ENCODE measurements at regions not wholly inside any gene's neighbourhood (a gene's known extent, or its start where the extent isn't known, plus 50 kb on each side); places are given as distances from the start of the nearest gene placed in this dataset.
A peak's percentile ranks its signal among the peaks of the same experiment; 100 is the strongest.

GRCh38 chr3:161737171-161737570 is 240.6 kb downstream of the OTOL1 start:
- H3K4me3 Mint-ChIP-seq = no peak overlapping the region
- Histone ChIP-seq H3K36me3 (replicated peaks in 1 of 2; ENCODE audit: control insufficient read depth in 1 of 2, insufficient read depth in 2 of 2, low read length in 2 of 2) (no peaks in the 10 kb centered on the region), H3K4me1 (ENCODE audit: control insufficient read depth in 1 of 2, insufficient read depth in 2 of 2, low read length in 2 of 2) (peaks cover 0 to 3% of the 10 kb centered on the region in 2 donors), H4K20me1 (ENCODE audit: insufficient read depth, low read length) (no peaks in the 10 kb centered on the region), H2AFZ (ENCODE audit: insufficient read depth, low read depth, low read length, poor library complexity, severe bottlenecking) (peak overlapping the region; percentile 21), H3K9ac (ENCODE audit: insufficient read depth, low read length, poor library complexity, severe bottlenecking) (no peak overlapping the region), H3K4me3 (replicated peaks in 1 of 3; ENCODE audit: low read depth in 2 of 3, low read length in 3 of 3) (no peak overlapping the region), H3K27me3 (ENCODE audit: control insufficient read depth in 2 of 2, insufficient read depth in 2 of 2, low read length in 2 of 2) (no peaks in the 10 kb centered on the region), H3K9me3 (replicated peaks in 1 of 2; ENCODE audit: control insufficient read depth in 1 of 2, insufficient read depth in 1 of 2, low read length in 2 of 2) (no peaks in the 10 kb centered on the region), H3K27ac (ENCODE audit: low read depth in 1 of 2, low read length in 2 of 2) (no peak overlapping the region), H3K4me2 (replicated peaks; ENCODE audit: extremely low read depth, low read length, poor library complexity, severe bottlenecking) (no peak overlapping the region), H3K79me2 (ENCODE audit: insufficient read depth, low read length) (no peaks in the 10 kb centered on the region)
- peaks cover 0 to 2% (median 0%) of the 10 kb centered on the region in 7 donors for H3K9me3 Mint-ChIP-seq
- peaks cover 25% of the 10 kb centered on the region for H3K4me1 Mint-ChIP-seq
- no peak for DNase-seq
- no peaks in the 10 kb centered on the region for H3K36me3 Mint-ChIP-seq
- intact Hi-C loops (cut with micrococcal nuclease) = no loop called here
- H3K27ac Mint-ChIP-seq = no peak overlapping the region
- TF ChIP-seq, protein P1, sequence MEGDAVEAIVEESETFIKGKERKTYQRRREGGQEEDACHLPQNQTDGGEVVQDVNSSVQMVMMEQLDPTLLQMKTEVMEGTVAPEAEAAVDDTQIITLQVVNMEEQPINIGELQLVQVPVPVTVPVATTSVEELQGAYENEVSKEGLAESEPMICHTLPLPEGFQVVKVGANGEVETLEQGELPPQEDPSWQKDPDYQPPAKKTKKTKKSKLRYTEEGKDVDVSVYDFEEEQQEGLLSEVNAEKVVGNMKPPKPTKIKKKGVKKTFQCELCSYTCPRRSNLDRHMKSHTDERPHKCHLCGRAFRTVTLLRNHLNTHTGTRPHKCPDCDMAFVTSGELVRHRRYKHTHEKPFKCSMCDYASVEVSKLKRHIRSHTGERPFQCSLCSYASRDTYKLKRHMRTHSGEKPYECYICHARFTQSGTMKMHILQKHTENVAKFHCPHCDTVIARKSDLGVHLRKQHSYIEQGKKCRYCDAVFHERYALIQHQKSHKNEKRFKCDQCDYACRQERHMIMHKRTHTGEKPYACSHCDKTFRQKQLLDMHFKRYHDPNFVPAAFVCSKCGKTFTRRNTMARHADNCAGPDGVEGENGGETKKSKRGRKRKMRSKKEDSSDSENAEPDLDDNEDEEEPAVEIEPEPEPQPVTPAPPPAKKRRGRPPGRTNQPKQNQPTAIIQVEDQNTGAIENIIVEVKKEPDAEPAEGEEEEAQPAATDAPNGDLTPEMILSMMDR (IDR thresholded peaks at IDR 0.05) = no peak
- no peaks in the 10 kb centered on the region for H3K27me3 Mint-ChIP-seq (ENCODE audit: low read depth in 3 of 3)

DNA sequence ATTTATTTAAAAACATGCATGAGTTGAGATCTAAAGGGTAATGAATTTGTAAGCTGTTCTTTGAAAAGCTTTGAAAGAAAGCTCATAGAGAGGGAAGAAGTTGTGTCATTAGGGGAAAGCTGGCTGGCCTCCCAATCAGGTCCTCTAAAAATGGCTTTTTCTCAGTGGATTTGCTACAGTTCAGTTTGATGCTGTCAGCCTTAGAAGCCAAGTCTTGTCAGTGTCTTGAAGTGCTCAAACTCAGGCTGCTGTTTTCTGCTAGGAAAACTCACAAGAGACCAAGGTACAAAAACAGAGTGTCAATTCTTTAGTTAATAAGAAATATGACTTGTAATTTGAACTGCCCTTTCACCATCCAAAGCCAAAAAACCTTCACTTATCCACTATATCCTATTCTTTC is 243.8 kb downstream of the OTOL1 start:
- Mint-ChIP-seq H3K36me3 (no peaks in the 10 kb centered on the region), H3K9me3 (peaks cover 0 to 4% (median 0%) of the 10 kb centered on the region in 7 donors), H3K4me3 (no peak overlapping the region), H3K27me3 (ENCODE audit: low read depth in 3 of 3) (no peaks in the 10 kb centered on the region), H3K27ac (no peak overlapping the region), H3K4me1 (peaks cover 21% of the 10 kb centered on the region)
- no peak overlapping the region for H3K4me3 ChIP-seq (replicated peaks in 1 of 3; ENCODE audit: low read depth in 2 of 3, low read length in 3 of 3)
- no peaks in the 10 kb centered on the region for H3K36me3 ChIP-seq (replicated peaks in 1 of 2; ENCODE audit: control insufficient read depth in 1 of 2, insufficient read depth in 2 of 2, low read length in 2 of 2)
- H4K20me1 ChIP-seq (ENCODE audit: insufficient read depth, low read length) = no peaks in the 10 kb centered on the region
- H2AFZ ChIP-seq (ENCODE audit: insufficient read depth, low read depth, low read length, poor library complexity, severe bottlenecking) = no peak overlapping the region
- TF ChIP-seq, protein P1 (IDR thresholded peaks at IDR 0.05) = no peak
- no peak overlapping the region for H3K9ac ChIP-seq (ENCODE audit: insufficient read depth, low read length, poor library complexity, severe bottlenecking)
- H3K79me2 ChIP-seq (ENCODE audit: insufficient read depth, low read length) = no peaks in the 10 kb centered on the region
- no peaks in the 10 kb centered on the region for H3K27me3 ChIP-seq (ENCODE audit: control insufficient read depth in 2 of 2, insufficient read depth in 2 of 2, low read length in 2 of 2)
- peaks cover 0 to 3% of the 10 kb centered on the region in 2 donors for H3K4me1 ChIP-seq (ENCODE audit: control insufficient read depth in 1 of 2, insufficient read depth in 2 of 2, low read length in 2 of 2)
- no peaks in the 10 kb centered on the region for H3K9me3 ChIP-seq (replicated peaks in 1 of 2; ENCODE audit: control insufficient read depth in 1 of 2, insufficient read depth in 1 of 2, low read length in 2 of 2)
- no peak overlapping the region for H3K4me2 ChIP-seq (replicated peaks; ENCODE audit: extremely low read depth, low read length, poor library complexity, severe bottlenecking)
- intact Hi-C loops (cut with micrococcal nuclease) = no loop called here
- no peak overlapping the region for H3K27ac ChIP-seq (ENCODE audit: low read depth in 1 of 2, low read length in 2 of 2)
- no peak for DNase-seq

Measured in CD14-positive monocyte (primary cell).